ENCODE measurements at regions not wholly inside any gene's neighbourhood (a gene's known extent, or its start where the extent isn't known, plus 50 kb on each side); places are given as distances from the start of the nearest gene placed in this dataset.

DNA sequence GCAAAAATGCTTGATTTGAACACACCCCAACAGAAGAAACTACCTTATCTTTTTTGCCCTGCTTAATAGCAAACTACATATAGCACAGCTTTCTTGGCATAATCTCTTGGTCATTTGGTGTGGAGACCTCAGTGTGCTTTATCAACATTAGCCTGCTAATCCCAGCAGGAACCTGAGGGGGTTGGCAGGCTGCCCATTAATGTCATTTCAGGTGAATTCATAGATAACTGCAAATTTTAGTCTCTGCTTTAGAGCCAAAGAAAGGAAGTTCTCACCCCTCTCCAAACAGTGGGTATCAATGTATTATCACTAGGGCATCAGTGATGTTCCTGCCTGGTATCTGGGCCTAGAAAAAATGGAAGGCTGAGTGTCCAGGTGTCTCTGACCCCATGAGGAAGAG is 489.0 kb downstream of the NTRK2 start:
- TF ChIP-seq CTCF (conservative IDR thresholded peaks at IDR 0.05) (no peak), ZFX (IDR thresholded peaks at IDR 0.05) (no peak)
